Body of pancreas (tissue), 4 donors: ENCODE measurements at regions not wholly inside any gene's neighbourhood (a gene's known extent, or its start where the extent isn't known, plus 50 kb on each side); places are given as distances from the start of the nearest gene placed in this dataset.

Source experiments
- CTCF ChIP-seq, 7 experiments: fragments of 450-650 bp in 4 of 7; fragments of 200-600 bp in 3 of 7; sonication (generic) in 3 of 7; IDR thresholded peaks; one replicate each; pipeline ENCODE4 v1.5.1; 2016 to 2019; ENCODE audit warnings: antibody characterized with exemption in 7 of 7
- POLR2A ChIP-seq, 3 donors: fragments of 450-650 bp; IDR thresholded peaks; one replicate each; pipeline ENCODE4 v1.6.1; 2016; ENCODE audit warnings: antibody characterized with exemption in 3 of 3, mild to moderate bottlenecking in 2 of 3

- TF ChIP-seq CTCF (IDR thresholded peaks at IDR 0.05): no peak
- TF ChIP-seq POLR2A (IDR thresholded peaks at IDR 0.05): no peak
These were observed 136.9 kb upstream of the CNOT2 start for GRCh38 chr12:70106347-70106746.
